GM12892 (cell line): ENCODE measurements at regions not wholly inside any gene's neighbourhood (a gene's known extent, or its start where the extent isn't known, plus 50 kb on each side); places are given as distances from the start of the nearest gene placed in this dataset.

Experiments used
- POLR2A ChIP-seq: IDR thresholded peaks from 2 replicates; pipeline ENCODE4 v1.6.1; 2011; ENCODE audit warnings: low read depth, low read length, control low read depth
- POLR2AphosphoS5 ChIP-seq: IDR thresholded peaks from 2 replicates; pipeline ENCODE4 v1.6.1; 2011; ENCODE audit warnings: low read depth, low read length, control low read depth
- TAF1 ChIP-seq: IDR thresholded peaks from 2 replicates; pipeline ENCODE4 v1.6.1; 2011; ENCODE audit warnings: low read depth, mild to moderate bottlenecking, control low read depth, low read length, borderline replicate concordance

- TF ChIP-seq POLR2A = no peak
- no peak for TF ChIP-seq POLR2AphosphoS5
- TF ChIP-seq TAF1 = no peak
Observed at GRCh38 chr13:42492372-42492920, 81.5 kb upstream of the TNFSF11 start.
